HG02678 (cell line): ENCODE measurements at regions not wholly inside any gene's neighbourhood (a gene's known extent, or its start where the extent isn't known, plus 50 kb on each side); places are given as distances from the start of the nearest gene placed in this dataset.

Experiments used
- ATAC-seq: cut with Tn5 transposase; IDR thresholded peaks from one replicate; pipeline ENCODE4 v1.9.1; 2021; ENCODE audit warnings: mild to moderate bottlenecking, moderate library complexity; ENCODE audit not compliant: unreplicated experiment

DNA sequence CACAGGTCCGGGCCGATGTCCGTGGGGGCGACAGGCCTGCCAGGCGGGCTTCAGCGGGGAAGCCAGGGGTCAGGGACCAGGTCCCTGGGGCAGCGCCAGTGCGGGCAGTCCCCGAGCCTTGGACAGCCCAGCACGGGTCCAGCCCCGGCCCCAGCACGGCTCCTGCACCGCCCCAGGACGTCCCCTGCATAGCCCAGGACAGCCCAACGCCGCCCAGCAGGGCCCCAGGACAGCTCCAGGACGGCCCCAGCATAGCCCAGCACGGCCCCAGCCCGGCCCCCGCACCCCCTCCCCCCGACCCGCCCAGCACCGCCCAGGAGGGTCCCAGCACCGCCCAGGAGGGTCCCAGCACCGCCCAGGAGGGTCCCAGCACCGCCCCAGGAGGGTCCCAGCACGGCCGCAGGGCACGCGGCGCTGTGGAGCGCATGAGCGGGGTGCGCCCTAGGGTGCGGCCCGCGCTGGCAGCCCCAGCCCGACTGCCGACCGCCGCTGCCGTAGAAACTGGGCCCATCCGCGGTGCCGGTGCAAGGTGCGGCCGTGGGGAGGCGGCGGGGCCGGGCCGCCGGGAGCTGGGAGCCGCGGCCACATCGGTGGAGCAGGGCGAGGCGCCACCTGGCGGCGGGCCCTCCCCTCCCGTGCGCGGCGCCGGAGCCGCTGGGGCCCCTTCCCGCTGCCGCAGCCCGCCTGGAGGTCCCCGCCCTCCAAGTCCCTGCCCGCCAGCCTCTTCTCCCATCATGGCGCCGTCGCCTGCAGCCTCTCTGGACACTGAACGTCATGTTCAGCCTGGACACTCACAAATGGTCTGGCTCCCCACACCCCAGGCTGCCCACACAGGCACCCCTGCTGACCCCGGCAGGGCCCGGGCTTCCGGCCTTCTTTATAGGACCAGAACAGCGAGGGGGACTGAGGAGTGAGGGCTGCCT lies 106.8 kb upstream of the NKX1-1 start:
- no peak for ATAC-seq

- no peak for ATAC-seq
These were observed 106.0 kb upstream of the NKX1-1 start for GRCh38 chr4:1512051-1512737.

- no peak for ATAC-seq
These were observed 105.3 kb upstream of the NKX1-1 start for GRCh38 chr4:1511441-1512041.

GRCh38 chr4:1510931-1511330 lies 104.7 kb upstream of the NKX1-1 start:
- ATAC-seq, result no peak

GRCh38 chr4:1509366-1509765 lies 103.1 kb upstream of the NKX1-1 start:
- ATAC-seq, result no peak

DNA sequence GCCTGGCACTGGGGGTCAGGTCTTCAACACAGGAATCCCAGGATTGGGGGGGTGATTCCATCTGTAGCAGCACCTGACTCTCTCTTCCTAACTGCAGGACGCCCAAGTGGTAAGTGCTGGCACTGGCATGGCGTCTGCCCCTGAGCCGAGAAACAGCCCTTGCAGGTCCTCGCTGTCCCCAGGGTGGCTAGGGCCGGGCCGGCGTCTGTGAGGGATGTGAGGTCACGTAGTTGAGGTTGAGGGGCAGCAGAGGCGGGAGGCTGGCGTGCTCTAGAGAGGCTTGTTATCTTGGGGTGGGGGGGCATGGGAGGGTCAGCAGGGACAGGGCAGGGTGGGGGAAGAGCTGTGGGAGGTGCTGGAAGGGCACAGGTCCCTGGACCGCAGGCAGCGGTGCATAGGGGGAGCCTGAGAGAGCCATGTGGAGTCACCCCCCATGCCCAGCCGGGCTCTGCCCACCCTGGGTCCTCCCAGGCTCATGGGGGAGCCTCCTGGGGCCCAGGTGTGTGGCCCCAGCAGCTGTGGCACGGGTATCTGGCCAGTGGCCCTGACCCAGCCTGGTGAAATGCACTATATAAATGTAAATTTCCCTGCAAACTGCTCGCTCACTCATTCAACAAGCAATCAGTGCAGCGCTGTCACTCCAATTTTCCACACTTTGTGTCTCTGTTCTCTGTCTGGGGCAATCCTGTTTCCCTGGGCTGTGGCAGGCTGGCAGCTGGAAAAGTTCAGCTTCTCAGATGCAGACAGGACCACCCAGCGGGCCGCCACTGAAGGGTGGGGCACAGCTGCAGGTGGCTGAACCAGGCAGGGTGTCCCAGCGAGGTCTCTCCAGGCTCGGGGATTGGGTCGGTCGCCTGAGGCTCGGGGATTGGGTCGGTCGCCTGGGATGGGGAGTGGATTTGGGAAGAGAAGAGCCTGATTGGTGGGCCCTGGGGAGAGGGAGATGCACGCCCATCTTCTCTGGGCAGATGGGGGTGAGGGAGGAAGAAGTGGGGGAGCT lies 102.2 kb upstream of the NKX1-1 start:
- no peak for ATAC-seq

GRCh38 chr4:1506956-1507721 lies 100.9 kb upstream of the NKX1-1 start:
- no peak for ATAC-seq

DNA sequence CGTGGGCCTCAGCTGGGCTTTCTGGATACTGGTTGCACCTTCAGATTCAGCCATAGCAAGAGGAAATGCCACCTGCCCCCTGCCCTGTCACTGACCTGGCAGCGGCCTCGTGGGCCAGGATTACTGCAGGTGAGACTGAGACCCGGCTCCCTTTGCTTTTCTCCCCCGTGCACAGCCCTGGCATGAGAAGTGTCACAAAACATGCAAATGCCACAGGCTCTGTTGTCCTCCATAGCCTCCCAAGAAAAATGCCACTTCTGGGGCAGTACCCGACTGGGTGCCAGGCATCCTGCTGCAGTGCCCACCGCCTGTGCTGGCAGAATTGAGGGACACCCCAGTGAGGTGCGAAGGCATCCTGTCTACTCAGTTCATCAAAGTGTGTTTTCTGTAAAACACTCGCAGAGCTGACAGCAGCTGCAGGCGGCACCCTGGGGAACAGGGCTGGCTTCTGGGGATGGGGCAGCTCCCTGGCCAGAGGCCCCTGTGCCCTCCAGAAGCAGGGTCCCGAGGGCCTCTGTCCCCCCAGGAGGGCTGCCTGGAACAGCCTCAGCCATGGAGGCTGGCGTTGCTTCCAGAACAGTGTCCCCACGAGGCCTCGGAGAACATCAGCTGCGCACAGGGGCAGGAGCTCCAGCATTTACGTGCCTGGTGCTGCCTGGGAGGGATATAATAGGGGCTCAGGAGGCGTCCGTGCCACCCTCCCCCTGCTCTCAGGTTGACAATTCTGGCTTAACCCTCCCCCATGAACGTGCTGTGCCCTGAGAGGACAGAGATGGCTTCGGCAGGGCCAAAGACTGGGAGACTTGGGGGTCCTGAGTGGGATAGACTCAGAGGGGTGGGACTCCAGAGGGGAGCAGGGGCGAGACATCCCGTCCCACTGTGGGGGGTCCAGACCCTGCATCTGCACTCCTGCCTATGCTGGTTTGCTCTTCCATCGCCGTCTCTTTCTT lies 99.5 kb upstream of the NKX1-1 start:
- no peak for ATAC-seq

DNA sequence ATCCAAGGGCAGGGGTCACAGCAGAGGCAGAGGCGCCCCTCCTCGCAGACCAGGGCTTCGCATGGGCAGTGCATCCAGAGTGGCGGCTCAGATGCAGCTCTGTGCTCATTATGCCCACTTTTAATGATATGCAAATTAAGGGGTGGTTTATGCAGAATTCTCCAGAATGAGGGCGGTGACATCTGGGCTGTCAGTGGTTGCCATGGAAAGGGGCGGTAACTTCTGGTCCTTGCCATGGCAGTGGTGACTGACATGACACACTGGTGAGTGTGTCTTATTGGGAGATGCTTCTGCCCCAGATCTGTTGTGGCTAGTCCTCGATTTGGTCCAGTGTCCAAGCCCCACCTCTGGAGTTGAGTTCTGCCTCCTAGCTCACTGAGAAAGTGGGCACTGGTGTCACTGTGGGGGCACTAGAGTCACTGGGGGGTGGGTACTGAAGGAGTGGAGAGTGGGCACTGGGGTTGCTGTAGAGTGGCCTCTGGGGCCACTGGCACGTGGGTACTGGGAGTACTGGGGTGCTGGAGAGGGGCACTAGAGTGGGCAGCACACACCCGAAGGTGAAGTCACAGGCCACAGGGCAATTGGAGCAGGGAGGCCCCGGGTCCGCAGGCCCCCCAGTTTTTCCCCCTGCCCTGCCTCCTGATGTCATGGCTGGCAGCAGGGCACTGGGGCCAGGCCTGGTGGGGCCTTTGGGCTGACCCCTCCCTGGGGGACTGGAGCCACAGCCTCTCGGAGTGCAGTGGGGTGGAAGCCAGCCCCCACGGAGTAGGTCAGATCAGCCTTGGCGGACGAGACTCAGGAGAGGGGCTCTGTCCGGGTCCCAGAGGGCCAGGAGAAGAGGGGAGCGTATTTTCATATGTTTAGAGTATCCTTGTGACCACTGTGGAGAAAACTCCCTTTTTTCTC lies 98.6 kb upstream of the NKX1-1 start:
- ATAC-seq, result no peak

DNA sequence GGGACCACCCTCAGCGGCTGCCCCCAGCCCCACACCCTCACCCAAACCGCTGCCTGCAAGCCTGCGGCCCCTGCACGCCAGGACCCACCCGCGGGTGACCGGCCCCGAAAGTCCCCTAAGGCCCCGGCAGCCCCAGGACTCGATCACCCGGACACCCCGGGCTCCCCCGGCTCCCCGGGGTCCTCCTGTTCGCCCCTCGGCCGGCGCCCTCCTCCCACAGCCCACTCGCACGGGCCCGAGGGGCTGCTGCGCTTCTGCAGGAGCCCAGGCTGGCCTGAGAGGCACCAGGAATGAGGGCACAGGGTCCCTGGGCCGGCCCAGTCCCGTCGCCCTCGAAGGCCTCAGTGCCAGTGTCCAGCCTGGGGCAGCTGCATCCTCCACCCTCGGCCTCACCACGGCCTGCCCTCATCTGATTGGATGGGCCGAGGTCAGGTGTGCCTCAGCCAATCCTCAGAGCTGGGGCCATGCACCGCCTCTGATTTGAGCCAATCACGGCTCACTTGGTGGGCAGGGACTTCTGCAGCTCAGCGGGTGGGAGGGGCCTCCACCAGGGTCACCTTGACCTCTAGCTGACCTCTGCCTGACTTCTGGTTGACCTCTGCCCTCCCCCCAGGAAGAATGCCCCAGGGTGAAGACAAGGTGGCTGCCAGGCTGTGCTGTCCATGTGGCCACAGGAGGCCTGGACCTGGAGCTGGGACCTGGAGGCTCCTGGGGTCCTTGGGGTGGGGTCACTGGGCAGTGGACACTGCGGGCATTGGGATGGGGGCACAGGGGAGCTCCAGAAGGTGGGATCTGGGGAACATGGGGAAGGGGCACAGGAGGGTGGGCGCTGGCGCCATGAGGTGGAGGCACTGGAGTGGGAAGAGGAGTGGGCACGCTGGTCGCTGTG lies 97.6 kb upstream of the NKX1-1 start:
- ATAC-seq, result no peak

GRCh38 chr4:1502976-1503375 lies 96.7 kb upstream of the NKX1-1 start:
- no peak for ATAC-seq

DNA sequence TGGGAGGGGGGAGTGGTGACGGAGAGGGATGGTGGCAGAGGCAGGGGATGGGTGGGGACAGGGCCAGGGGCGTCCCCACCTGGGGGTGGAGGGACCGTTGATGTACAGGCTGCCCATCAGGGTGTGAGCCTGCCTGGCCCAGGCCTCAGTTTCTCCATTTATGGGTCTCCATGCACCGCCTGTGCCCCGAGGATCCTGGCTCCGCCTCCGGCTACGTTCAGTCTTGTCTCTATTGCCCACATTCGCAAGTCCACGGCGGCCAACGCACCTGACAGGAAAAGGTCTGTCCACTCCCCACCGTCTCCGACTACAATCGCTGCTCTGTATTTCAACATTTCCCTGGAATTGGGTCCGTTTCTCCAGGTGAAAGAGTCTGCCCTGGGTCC lies 96.3 kb upstream of the NKX1-1 start:
- ATAC-seq, result no peak

DNA sequence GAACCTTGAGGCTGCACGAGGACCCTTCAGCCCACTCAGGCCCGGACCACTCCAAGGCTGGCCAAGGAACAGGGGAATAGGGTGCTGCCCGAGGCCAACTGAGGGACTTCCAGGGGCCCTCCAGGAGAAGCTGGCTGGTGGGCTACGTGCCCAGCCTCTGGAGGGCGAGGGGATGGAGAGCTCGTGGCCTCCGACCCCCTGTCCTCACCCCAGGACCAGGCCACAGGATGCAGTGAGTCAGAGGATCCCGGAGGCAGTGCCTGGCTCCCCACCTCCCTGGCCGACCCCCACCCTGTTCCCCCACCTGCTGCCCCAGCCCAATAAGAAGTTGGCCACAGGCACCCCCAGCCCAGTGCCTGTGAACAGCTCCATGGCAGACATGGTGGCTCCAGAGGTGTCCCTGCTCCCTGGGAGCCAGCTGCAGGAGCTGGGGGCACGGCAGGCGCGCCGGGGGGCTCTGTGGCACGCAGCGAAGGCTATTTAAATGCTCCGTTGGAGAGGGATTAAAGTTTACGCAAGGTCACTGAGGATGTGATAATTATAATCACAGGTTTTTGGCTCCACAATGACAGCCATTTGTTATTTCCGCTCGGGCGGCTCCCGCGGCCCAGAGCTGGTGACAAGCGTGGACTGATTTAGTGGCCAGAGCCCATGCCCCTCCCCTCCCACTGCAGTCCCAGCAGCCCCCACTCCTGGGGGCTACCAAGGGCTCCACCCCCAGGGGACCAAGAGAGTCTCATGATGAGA lies 95.7 kb upstream of the NKX1-1 start:
- ATAC-seq, result no peak

DNA sequence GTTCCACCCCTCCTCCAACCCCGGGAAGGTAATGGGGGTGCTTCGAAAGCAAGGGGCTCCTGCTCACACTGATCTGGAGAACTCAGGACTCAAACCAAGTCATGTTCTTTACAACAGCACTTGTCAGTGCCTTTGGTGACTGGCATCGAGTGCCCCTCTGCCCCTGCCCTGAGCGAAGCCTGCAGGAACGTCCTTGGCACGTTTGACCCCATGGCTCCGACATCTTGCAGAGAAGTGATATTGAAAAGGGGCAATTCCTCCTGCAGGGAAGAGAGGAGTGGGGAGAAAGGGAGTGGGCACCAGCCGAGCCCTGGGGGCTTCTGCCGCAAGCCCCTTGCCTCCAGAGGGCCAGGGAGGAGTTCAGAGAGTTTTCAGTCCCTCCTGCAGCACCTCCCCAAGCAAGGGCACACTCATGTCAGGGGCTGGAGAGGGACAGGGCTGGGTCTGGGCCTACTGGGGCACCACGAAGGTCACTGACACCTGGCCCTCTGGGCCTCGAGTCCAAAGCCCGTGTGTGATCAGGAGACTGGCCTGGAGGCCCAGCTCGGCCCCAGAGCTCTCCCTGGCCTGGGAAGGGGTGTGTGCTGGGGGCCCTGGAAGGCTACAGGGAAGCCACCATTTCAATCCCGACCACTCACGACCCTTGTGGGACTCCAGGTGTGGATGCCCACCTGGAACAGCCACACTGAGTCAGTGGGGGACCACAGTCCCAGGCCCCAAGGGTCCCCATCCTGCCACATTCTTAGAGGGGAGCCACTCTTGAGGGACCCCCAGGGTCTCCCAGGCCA lies 94.9 kb upstream of the NKX1-1 start:
- no peak for ATAC-seq

GRCh38 chr4:1500231-1500965 lies 94.2 kb upstream of the NKX1-1 start:
- no peak for ATAC-seq
